ENCODE measurements at regions not wholly inside any gene's neighbourhood (a gene's known extent, or its start where the extent isn't known, plus 50 kb on each side); places are given as distances from the start of the nearest gene placed in this dataset.

DNA sequence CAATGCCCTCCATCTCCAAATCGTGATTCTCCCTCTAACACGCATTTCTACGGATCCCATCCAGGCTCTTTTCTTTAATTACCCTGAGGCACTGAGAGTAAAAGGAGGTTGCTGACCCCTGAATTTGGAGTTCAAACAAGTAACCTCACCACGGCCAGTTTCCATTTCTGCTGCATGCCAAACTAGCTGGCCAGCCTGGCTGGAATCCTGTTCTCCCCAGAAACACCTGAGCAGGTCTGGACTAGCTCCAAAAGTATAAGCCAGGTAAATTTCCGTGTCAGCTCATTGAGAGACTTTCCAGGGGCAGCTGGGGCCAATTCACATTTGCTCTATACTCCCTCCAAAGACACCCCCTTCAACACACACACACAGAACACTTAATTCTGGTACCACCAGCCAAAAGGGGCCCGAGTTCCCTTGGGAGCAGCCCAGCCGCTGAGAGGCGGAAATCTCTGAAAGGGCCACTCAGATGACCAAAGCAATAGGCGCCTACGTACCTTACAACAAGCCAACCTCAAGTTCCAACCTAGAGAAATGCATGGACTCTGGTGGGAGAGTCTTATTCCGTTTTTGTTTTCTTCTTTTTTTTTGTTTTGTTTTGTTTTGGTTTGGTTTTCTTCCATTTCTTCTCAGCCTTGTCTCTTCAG, 131.4 kb downstream of the NDUFA12 start:
- DNase-seq (ENCODE audit: low read depth): no peak
- no peak overlapping the region for H3K4me3 ChIP-seq (ENCODE audit: low read length)
- TF ChIP-seq, protein P1, sequence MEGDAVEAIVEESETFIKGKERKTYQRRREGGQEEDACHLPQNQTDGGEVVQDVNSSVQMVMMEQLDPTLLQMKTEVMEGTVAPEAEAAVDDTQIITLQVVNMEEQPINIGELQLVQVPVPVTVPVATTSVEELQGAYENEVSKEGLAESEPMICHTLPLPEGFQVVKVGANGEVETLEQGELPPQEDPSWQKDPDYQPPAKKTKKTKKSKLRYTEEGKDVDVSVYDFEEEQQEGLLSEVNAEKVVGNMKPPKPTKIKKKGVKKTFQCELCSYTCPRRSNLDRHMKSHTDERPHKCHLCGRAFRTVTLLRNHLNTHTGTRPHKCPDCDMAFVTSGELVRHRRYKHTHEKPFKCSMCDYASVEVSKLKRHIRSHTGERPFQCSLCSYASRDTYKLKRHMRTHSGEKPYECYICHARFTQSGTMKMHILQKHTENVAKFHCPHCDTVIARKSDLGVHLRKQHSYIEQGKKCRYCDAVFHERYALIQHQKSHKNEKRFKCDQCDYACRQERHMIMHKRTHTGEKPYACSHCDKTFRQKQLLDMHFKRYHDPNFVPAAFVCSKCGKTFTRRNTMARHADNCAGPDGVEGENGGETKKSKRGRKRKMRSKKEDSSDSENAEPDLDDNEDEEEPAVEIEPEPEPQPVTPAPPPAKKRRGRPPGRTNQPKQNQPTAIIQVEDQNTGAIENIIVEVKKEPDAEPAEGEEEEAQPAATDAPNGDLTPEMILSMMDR (conservative IDR thresholded peaks at IDR 0.05; ENCODE audit: low read length): no peak

DNA sequence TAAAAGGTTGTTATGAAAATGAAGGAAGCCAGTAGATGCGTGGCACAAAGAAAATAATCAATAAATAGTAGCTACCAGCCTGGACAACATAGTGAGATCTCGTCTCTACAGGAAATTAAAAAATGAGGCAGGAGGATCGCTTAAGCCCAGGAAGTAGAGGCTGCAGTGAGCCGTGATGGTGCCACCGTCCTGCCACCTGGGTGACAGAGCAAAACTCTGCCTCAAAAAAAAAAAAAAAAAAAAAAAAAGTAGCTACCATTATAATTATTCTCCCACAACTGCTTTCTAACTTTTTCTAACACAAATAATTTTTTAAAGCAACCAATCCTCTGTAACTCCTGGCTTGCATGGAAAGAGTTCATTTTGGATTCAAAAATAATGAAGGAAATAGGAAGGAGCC, 133.0 kb downstream of the NDUFA12 start:
- no peak overlapping the region for H3K4me3 ChIP-seq (ENCODE audit: low read length)
- TF ChIP-seq, protein P1 (conservative IDR thresholded peaks at IDR 0.05; ENCODE audit: low read length): no peak

DNA sequence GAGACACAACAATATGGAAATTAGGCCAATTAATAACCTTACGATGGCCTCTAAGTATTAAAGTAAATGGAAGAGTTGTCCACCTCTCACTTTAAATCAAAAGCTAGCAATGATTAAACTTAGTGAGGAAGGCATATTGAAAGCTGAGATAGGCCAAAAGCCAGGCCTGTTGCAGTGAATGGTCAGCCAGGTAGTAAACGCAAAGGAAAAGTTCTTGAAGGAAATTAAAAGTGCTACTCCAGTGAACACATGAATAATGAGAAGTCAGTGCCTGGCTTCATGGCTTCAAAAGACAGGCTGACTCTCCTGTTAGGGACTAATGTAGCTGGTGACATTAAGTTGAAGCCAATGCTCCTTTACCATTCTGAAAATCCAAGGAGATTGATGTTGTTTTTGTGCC, 135.3 kb downstream of the NDUFA12 start:
- DNase-seq (ENCODE audit: low read depth): no peak
- TF ChIP-seq, protein P1 (conservative IDR thresholded peaks at IDR 0.05; ENCODE audit: low read length): no peak
- H3K4me3 ChIP-seq (ENCODE audit: low read length): no peak overlapping the region

More for the DNA sequence above, 133.0 kb downstream of the NDUFA12 start:
- DNase-seq (ENCODE audit: low read depth): no peak

DNA sequence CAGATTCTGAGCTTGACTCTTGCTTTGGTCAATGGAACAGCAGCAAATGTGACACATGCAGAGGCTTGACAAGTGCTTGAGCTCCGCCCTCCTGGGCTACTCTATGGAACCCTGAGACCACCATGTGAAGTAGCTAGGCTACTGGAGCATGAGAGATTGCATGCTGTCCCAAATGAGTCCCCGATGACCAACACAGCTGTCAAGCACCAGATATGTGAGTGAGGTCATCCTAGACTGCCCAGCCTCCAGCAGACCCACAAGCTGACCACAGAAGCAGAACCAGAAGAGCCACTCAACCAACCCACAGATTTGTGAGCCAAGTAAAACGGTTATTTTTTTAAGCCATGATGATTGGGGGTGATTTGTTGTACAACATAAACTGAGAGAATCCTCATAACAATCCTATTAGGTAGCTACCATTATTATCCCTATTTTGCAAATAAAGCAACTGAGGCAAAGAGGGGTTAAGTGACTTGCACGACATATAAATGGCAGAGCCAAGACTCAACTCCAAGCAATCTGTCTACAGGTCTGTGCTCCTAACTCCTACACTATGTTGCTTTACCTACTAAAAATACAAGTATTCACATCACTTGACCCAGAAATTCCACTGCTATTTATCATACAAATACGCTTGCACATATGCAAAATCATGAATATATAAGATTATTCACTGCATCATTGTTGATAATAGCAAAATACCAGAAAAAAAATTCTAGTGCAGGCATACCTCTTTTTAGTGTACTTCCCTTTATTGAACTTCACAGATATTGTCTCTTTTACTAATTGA, 136.2 kb downstream of the NDUFA12 start:
- no peak for DNase-seq (ENCODE audit: low read depth)
- H3K4me3 ChIP-seq (ENCODE audit: low read length): no peak overlapping the region

DNA sequence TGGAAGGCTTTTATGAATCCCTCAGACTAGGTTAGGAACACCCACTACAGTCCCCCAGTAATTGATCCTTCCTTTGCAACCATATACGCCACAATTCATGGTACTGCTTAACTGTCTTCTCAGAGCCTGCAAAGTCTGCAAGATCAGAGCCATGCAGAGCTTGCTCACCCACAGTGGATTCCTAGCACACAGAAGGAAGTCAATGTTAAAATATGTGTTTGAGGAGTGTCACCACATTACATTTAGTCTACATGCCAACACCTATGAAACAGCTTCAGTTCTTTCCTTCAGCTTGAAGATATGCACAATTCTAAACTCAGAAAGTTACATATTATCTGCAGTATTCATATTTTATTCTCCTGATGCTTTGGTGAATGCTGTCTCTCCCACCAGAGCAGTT, 138.5 kb downstream of the NDUFA12 start:
- no peak overlapping the region for H3K4me3 ChIP-seq (ENCODE audit: low read length)
- DNase-seq (ENCODE audit: low read depth): no peak
- TF ChIP-seq, protein P1 (conservative IDR thresholded peaks at IDR 0.05; ENCODE audit: low read length): no peak

More for the DNA sequence above, 136.2 kb downstream of the NDUFA12 start:
- TF ChIP-seq, protein P1 (conservative IDR thresholded peaks at IDR 0.05; ENCODE audit: low read length): no peak

DNA sequence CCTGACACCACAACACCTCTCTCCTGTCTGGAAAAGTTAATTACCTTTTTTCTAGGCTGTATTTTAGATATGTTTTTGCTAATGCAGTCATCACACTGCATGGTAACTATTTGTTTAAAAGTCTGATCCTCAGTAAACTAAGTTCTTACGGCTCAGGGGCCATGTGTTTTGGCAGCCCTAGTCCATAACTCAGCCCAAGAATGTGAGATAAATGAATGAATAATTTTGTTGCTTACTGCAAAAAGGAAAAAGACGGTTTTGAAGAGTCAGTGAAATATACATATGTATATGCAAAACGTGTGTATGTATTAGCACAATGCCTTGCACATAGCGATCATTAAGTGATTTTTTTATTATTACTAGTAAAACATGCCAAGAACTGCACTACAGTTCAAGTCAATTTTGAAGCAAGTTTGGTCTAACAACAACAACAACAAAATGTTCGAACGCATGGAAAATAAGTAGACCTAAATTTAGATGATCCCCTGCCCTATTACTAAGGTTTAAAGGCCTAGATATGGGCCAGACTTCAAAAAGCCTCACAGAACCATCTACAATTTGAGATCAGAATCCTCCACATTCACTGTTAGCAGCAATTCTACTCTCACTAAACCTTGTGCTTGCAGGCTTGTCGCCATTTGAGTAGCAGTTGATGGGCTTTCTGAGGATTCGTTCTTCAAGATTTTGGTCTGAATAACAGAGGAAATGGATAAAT, 140.0 kb downstream of the NDUFA12 start:
- no peak for DNase-seq (ENCODE audit: low read depth)
- TF ChIP-seq, protein P1 (conservative IDR thresholded peaks at IDR 0.05; ENCODE audit: low read length): no peak
- H3K4me3 ChIP-seq (ENCODE audit: low read length): no peak overlapping the region
